ENCODE measurements at regions not wholly inside any gene's neighbourhood (a gene's known extent, or its start where the extent isn't known, plus 50 kb on each side); places are given as distances from the start of the nearest gene placed in this dataset.
"Not testable (repeated sequence)": the region's sequence is repeated elsewhere in the genome, so short reads cannot be mapped to it uniquely, and the experiment has no call there.

DNA sequence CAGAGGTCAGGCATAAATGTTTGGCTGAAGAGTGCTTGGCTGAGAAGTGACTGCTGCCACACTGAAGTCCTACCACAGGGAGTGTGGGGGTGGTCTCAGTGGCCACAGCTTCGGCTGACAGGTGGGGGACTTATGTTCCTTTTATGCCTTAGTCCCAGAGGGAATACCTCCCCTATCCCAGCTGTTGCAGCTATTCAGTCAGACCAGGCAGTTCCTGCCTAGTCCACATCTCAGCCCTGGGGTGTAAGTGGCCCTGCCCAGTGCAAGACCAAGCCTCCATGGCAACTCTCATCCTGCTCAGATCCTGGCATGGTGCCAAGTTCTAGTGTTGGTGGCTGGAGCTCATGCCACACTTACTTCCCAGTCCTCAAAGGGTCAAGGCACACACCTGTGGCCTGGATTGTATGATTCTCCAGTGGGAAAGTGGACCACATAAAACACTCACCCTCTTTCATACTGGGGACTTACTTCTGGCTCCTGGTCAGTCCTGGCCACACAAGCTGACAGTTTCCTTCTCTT is 161.3 kb upstream of the CAND1 start:
- H3K4me3 ChIP-seq (ENCODE audit: low read length in 2 of 2), result no peak overlapping the region
- H3K27me3 ChIP-seq (ENCODE audit: control insufficient read depth in 2 of 2, insufficient read depth in 1 of 2, low read length in 1 of 2), result no peaks in the 10 kb centered on the region
- 97% methylated on average over 1 of the region's 1 CpG for WGBS
- no peak for DNase-seq (ENCODE audit: low read depth in 6 of 9, low spot score in 9 of 9)
- H3K4me1 ChIP-seq (ENCODE audit: control insufficient read depth in 2 of 2, insufficient read depth in 2 of 2, low read length in 2 of 2), result no peaks in the 10 kb centered on the region
- no peak overlapping the region for H3K27ac ChIP-seq (ENCODE audit: low read depth in 1 of 2, low read length in 1 of 2)
- peaks cover 1 to 7% of the 10 kb centered on the region in 2 donors for H3K9me3 ChIP-seq (ENCODE audit: control insufficient read depth in 2 of 2, insufficient read depth in 1 of 2, low read length in 1 of 2)
- no peaks in the 10 kb centered on the region for H3K36me3 ChIP-seq (ENCODE audit: control insufficient read depth in 2 of 2, insufficient read depth in 2 of 2, low read length in 1 of 2)

DNA sequence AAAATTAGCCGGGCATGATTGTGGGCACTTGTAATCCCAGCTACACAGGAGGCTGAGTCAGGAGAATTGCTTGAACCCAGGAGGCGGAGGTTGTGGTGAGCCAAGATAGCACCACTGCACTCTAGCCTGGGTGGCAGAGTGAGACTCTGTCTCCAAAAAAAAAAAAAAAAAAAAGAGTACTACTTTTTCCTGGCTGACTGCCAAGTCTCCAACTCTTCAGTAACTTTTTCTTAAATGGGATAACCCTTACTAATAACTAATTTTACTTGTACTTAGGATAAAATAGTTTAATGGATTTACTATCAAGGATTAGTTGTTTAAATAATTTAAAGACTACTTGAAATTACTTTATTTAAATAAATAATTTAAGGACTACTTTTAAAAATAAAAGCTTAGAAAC is 158.8 kb upstream of the CAND1 start:
- 96% methylated on average over 2 of the region's 2 CpGs for WGBS
- H3K27ac ChIP-seq (ENCODE audit: low read depth in 1 of 2, low read length in 1 of 2); H3K36me3 ChIP-seq (ENCODE audit: control insufficient read depth in 2 of 2, insufficient read depth in 2 of 2, low read length in 1 of 2); H3K9me3 ChIP-seq (ENCODE audit: control insufficient read depth in 2 of 2, insufficient read depth in 1 of 2, low read length in 1 of 2); H3K4me1 ChIP-seq (ENCODE audit: control insufficient read depth in 2 of 2, insufficient read depth in 2 of 2, low read length in 2 of 2); H3K4me3 ChIP-seq (ENCODE audit: low read length in 2 of 2); H3K27me3 ChIP-seq (ENCODE audit: control insufficient read depth in 2 of 2, insufficient read depth in 1 of 2, low read length in 1 of 2); DNase-seq (ENCODE audit: low read depth in 6 of 9, low spot score in 9 of 9): not testable (repeated sequence)

DNA sequence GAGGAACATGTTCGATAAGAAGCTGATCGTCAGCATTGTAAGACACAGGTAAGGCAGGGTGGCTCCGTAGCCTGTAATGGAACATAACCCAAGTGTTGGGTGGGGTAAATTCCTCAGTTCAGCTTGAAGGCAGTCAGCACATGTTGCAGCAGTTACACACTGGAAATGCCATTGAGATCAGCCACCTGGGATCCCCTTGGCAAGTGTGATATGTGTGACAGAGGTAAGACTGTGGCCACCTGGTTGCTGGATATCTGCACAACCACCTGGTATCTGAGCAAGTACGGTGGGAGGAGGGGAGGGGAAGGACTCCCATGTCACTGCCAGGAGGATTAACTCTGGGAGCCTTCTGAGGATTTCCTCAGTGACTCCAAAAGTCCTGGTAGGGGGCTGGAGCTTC is 158.0 kb upstream of the CAND1 start:
- peak in 1 of 9 donors; percentile 8 for DNase-seq (ENCODE audit: low read depth in 6 of 9, low spot score in 9 of 9)
- H3K27ac ChIP-seq (ENCODE audit: low read depth in 1 of 2, low read length in 1 of 2), result no peak overlapping the region
- H3K4me3 ChIP-seq (ENCODE audit: low read length in 2 of 2), result no peak overlapping the region
- no peaks in the 10 kb centered on the region for H3K36me3 ChIP-seq (ENCODE audit: control insufficient read depth in 2 of 2, insufficient read depth in 2 of 2, low read length in 1 of 2)
- H3K9me3 ChIP-seq (ENCODE audit: control insufficient read depth in 2 of 2, insufficient read depth in 1 of 2, low read length in 1 of 2), result peaks cover 1 to 7% of the 10 kb centered on the region in 2 donors
- H3K27me3 ChIP-seq (ENCODE audit: control insufficient read depth in 2 of 2, insufficient read depth in 1 of 2, low read length in 1 of 2), result no peaks in the 10 kb centered on the region
- H3K4me1 ChIP-seq (ENCODE audit: control insufficient read depth in 2 of 2, insufficient read depth in 2 of 2, low read length in 2 of 2), result no peaks in the 10 kb centered on the region
- WGBS, result 82% methylated on average over 4 of the region's 4 CpGs

DNA sequence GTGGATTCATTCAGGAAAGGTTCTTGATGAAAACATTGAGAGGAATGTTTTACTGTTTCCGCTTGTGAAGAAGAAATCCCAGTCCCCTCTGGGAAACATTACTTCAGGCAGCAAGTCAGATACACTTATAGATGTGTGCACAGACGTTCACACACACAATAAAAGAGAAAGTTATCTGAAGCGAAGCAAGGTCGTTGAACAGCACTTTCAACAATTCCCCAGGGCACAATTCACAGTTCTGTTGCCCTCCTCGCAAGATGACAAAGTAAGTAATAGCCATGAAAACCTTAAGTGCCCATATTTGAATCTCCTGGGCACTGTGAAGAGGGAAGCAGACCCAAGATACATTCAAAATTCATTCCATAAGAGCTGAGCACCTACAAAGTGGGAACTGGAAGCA is 156.6 kb upstream of the CAND1 start:
- H3K27ac ChIP-seq (ENCODE audit: low read depth in 1 of 2, low read length in 1 of 2), result no peak overlapping the region

DNA sequence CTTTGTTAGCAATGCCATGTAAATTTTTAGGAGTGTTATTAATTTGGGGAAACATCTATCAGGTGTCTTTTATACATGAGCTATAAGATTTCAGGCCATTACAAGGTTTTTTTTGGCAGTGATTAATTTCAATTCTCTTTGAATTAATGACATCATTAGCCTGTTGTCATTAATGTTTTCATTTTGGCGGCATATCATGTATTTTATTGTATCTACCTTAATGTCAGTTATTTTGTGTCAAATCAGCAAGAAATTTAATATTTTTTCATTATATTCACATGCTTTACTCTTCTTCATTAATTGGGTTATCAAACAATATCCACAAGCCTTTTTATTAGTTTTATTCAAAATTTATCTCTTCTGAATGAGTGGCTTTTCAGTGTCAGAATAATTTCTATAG is 153.0 kb upstream of the CAND1 start:
- DNase-seq (ENCODE audit: low read depth in 6 of 9, low spot score in 9 of 9), result no peak
- 97% methylated on average over 1 of the region's 1 CpG for WGBS
- Histone ChIP-seq H3K4me1 (ENCODE audit: control insufficient read depth in 2 of 2, insufficient read depth in 2 of 2, low read length in 2 of 2) (no peaks in the 10 kb centered on the region), H3K27ac (ENCODE audit: low read depth in 1 of 2, low read length in 1 of 2) (no peak overlapping the region), H3K36me3 (ENCODE audit: control insufficient read depth in 2 of 2, insufficient read depth in 2 of 2, low read length in 1 of 2) (no peaks in the 10 kb centered on the region), H3K4me3 (ENCODE audit: low read length in 2 of 2) (no peak overlapping the region), H3K9me3 (ENCODE audit: control insufficient read depth in 2 of 2, insufficient read depth in 1 of 2, low read length in 1 of 2) (no peaks in the 10 kb centered on the region), H3K27me3 (ENCODE audit: control insufficient read depth in 2 of 2, insufficient read depth in 1 of 2, low read length in 1 of 2) (no peaks in the 10 kb centered on the region)

More for the DNA sequence above, 156.6 kb upstream of the CAND1 start:
- Histone ChIP-seq H3K9me3 (ENCODE audit: control insufficient read depth in 2 of 2, insufficient read depth in 1 of 2, low read length in 1 of 2) (peaks cover 0 to 3% of the 10 kb centered on the region in 2 donors), H3K36me3 (ENCODE audit: control insufficient read depth in 2 of 2, insufficient read depth in 2 of 2, low read length in 1 of 2) (no peaks in the 10 kb centered on the region), H3K4me1 (ENCODE audit: control insufficient read depth in 2 of 2, insufficient read depth in 2 of 2, low read length in 2 of 2) (no peaks in the 10 kb centered on the region), H3K4me3 (ENCODE audit: low read length in 2 of 2) (no peak overlapping the region), H3K27me3 (ENCODE audit: control insufficient read depth in 2 of 2, insufficient read depth in 1 of 2, low read length in 1 of 2) (no peaks in the 10 kb centered on the region)
- no peak for DNase-seq (ENCODE audit: low read depth in 6 of 9, low spot score in 9 of 9)
- 89% methylated on average over 5 of the region's 5 CpGs for WGBS

DNA sequence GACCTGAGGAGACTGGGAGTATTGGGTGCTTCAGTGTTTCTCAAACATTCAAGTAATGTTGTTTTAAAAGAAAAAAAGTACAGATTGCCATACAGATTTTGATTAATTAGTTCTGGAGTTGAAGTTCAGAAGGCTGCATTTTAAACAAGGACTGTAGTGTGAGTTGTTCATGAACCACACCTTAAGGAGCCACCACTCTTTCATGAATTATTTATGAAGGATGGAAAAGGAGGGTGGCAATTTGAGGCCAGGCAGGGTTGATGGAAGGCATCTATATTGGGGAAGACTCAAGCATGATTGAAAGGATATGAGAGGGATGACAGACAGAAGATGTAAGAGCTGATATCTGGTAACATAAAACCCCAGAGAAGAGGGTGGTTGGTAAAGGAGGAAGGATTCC is 146.6 kb upstream of the CAND1 start:
- H3K36me3 ChIP-seq (ENCODE audit: control insufficient read depth in 2 of 2, insufficient read depth in 2 of 2, low read length in 1 of 2), result no peaks in the 10 kb centered on the region
- no peak overlapping the region for H3K4me3 ChIP-seq (ENCODE audit: low read length in 2 of 2)
- no peaks in the 10 kb centered on the region for H3K9me3 ChIP-seq (ENCODE audit: control insufficient read depth in 2 of 2, insufficient read depth in 1 of 2, low read length in 1 of 2)
- no peaks in the 10 kb centered on the region for H3K27me3 ChIP-seq (ENCODE audit: control insufficient read depth in 2 of 2, insufficient read depth in 1 of 2, low read length in 1 of 2)
- no peaks in the 10 kb centered on the region for H3K4me1 ChIP-seq (ENCODE audit: control insufficient read depth in 2 of 2, insufficient read depth in 2 of 2, low read length in 2 of 2)
- no peak overlapping the region for H3K27ac ChIP-seq (ENCODE audit: low read depth in 1 of 2, low read length in 1 of 2)
- DNase-seq (ENCODE audit: low read depth in 6 of 9, low spot score in 9 of 9), result no peak

DNA sequence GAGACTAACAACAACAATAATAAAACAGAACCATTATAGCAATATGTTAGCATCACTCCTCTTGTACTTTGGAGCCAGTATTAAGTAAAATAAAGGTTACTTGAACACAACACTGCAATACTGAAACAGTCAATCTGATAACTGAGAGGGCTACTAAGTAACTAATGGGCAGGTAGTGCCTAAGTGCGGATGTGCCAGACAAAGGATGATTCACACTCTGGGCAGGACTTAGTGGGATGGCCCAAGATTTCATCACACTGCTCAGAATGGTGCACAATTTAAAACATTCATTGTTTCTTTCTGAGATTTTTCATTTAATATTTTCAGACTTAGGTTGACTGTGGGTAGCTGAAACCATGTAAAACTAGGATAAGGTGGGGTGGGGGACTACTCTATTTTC is 131.9 kb upstream of the CAND1 start:
- Histone ChIP-seq H3K4me3 (ENCODE audit: low read length in 2 of 2) (no peak overlapping the region), H3K36me3 (ENCODE audit: control insufficient read depth in 2 of 2, insufficient read depth in 2 of 2, low read length in 1 of 2) (no peaks in the 10 kb centered on the region), H3K4me1 (ENCODE audit: control insufficient read depth in 2 of 2, insufficient read depth in 2 of 2, low read length in 2 of 2) (no peaks in the 10 kb centered on the region), H3K9me3 (ENCODE audit: control insufficient read depth in 2 of 2, insufficient read depth in 1 of 2, low read length in 1 of 2) (no peaks in the 10 kb centered on the region), H3K27me3 (ENCODE audit: control insufficient read depth in 2 of 2, insufficient read depth in 1 of 2, low read length in 1 of 2) (no peaks in the 10 kb centered on the region), H3K27ac (ENCODE audit: low read depth in 1 of 2, low read length in 1 of 2) (no peak overlapping the region)
- no peak for DNase-seq (ENCODE audit: low read depth in 6 of 9, low spot score in 9 of 9)
- 98% methylated on average over 1 of the region's 1 CpG for WGBS

DNA sequence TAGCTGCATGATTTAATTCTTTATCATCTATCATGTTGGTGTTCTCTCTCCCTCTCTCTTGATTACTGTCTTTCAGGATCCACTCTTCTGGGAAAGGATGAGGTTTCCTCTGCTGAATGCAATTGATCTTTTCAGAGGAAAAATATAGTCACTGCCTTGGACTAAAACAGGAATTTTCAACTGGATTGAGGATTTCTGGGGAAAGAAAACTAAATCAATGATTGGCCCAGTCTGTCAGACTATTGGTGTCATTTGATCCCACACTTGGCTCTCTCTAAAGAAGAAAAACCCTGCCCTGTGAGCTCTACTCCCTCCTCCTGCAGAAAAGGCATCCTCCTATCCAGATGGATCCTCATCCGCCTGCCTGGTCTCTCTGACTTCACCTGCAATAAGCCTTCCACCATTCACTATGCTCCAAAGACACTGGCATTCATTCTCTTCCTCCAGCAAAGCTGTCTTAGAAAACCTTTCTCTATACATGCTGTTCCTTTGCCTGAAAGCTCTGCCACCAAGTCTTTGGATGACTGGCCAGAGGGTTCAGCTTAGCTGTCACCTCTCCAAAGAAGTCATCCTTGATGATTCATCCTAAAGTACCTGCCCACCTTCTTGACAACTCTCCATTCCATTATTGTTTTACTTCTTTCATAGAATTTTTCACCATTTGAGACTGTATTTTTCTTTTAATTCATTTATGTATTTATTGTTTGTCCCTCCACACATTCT is 127.7 kb upstream of the CAND1 start:
- no peaks in the 10 kb centered on the region for H3K9me3 ChIP-seq (ENCODE audit: control insufficient read depth in 2 of 2, insufficient read depth in 1 of 2, low read length in 1 of 2)

DNA sequence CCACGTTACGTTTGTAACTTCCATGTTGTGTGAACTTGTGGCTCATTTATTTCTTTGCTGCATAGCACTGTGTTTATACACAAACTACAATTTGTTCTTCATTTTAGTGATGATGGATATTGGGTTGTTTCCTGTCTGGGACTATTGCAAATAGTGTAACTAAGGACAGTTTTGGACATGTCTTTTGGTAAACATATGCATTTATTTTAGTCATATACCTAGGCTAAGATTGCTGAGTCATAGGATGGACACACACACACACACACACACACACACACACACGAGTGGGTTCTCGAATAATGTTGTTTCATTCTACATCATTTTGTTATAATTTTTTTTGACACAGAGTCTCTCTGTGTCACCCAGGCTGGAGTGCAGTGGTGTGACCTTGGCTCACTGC is 123.5 kb upstream of the CAND1 start:
- Histone ChIP-seq H3K27me3 (ENCODE audit: control insufficient read depth in 2 of 2, insufficient read depth in 1 of 2, low read length in 1 of 2) (no peaks in the 10 kb centered on the region), H3K4me3 (ENCODE audit: low read length in 2 of 2) (no peak overlapping the region), H3K36me3 (ENCODE audit: control insufficient read depth in 2 of 2, insufficient read depth in 2 of 2, low read length in 1 of 2) (no peaks in the 10 kb centered on the region), H3K27ac (ENCODE audit: low read depth in 1 of 2, low read length in 1 of 2) (no peak overlapping the region), H3K9me3 (ENCODE audit: control insufficient read depth in 2 of 2, insufficient read depth in 1 of 2, low read length in 1 of 2) (no peaks in the 10 kb centered on the region), H3K4me1 (ENCODE audit: control insufficient read depth in 2 of 2, insufficient read depth in 2 of 2, low read length in 2 of 2) (no peaks in the 10 kb centered on the region)
- no peak for DNase-seq (ENCODE audit: low read depth in 6 of 9, low spot score in 9 of 9)
- WGBS, result 83% methylated on average over 4 of the region's 4 CpGs

More for the DNA sequence above, 127.7 kb upstream of the CAND1 start:
- 62% methylated on average over 1 of the region's 1 CpG for WGBS
- Histone ChIP-seq H3K36me3 (ENCODE audit: control insufficient read depth in 2 of 2, insufficient read depth in 2 of 2, low read length in 1 of 2) (no peaks in the 10 kb centered on the region), H3K4me1 (ENCODE audit: control insufficient read depth in 2 of 2, insufficient read depth in 2 of 2, low read length in 2 of 2) (no peaks in the 10 kb centered on the region), H3K27ac (ENCODE audit: low read depth in 1 of 2, low read length in 1 of 2) (no peak overlapping the region), H3K4me3 (ENCODE audit: low read length in 2 of 2) (no peak overlapping the region), H3K27me3 (ENCODE audit: control insufficient read depth in 2 of 2, insufficient read depth in 1 of 2, low read length in 1 of 2) (no peaks in the 10 kb centered on the region)
- DNase-seq (ENCODE audit: low read depth in 6 of 9, low spot score in 9 of 9), result no peak

All from thymus (tissue), 11 donors.